HUDEP-2 (cell line): ENCODE measurements at regions not wholly inside any gene's neighbourhood (a gene's known extent, or its start where the extent isn't known, plus 50 kb on each side); places are given as distances from the start of the nearest gene placed in this dataset.
"Not testable (repeated sequence)": the region's sequence is repeated elsewhere in the genome, so short reads cannot be mapped to it uniquely, and the experiment has no call there.

Experiments used
- DNase-seq, 76 experiments: peaks; one replicate each; lab custom pipeline; 2025; ENCODE audit not compliant: unreplicated experiment in 76 of 76; lab: John Stamatoyannopoulos, UW

GRCh38 chr18:1774261-1774660 is 797.0 kb downstream of the METTL4 start:
- no peak for DNase-seq

- DNase-seq = no peak
Observed at GRCh38 chr18:1777843-1778242, 793.5 kb downstream of the METTL4 start.

DNA sequence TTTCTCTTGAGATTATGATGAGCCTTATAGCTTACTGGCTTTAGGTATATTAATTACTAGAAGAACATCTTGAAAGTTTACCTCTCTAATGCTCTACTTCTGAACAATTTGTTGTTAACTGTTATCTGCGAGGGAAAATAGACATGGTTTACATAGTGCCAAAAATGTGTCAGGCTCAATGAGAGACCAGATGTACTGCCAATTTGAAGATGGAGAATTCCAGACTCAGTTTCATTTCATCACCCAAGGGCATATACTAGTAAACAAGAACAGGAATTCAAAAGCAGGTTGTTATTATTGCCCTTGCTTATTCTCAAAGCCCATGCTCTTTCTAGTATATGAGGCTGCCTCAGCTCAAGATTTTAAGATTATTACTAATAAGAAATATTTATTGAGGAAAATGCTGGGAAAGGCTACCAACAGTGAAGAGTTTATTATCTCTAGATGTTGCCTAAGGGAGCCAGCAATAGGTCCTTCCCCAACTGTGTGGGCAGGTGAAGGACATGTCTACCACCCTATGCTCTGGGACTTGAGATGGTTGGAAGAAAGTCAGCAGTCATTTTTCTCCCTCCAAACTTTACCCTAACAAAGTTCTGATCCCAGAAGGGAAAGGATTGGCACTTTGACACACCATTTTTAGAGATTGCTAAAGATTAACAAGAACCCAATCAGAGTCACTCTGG is 792.7 kb downstream of the METTL4 start:
- no peak for DNase-seq

DNA sequence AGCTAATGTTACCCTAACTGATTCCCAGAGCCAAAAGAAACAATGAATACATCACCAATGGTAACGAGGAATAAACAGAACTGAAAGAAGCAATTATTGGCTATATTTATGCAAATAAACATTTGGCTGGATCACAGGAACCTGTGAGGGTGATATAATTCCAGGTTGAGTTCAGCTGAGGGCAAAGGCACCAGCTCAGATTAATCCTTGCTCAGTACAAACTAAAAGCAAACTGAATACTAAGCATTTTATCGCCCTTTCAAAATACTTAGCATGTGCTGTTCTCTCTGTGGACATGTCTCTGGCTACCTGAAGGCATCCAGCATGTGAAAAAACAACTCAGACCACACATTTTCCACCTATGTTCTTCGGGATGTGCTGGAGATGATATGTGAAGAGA is 791.7 kb downstream of the METTL4 start:
- DNase-seq = no peak

DNA sequence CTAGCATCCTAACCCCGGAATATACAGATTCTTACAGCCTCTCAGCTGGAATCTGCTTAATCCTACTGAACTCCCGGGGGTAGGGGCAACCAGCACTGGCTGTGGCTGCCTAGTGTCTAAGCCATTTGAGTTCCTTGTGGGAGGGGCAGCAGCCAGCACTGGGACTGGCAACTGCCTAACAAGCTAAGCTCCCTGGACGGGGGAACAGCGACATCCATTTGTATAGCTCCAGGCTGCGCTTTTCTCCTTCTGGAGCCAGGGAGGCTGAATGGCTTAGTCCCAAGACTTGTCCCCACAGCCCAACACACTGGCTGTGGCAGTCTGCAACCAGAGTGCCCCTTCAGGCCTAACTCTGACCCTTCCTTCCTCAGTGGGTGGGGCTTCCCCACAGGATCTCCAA is 787.2 kb downstream of the METTL4 start:
- DNase-seq = no peak

DNA sequence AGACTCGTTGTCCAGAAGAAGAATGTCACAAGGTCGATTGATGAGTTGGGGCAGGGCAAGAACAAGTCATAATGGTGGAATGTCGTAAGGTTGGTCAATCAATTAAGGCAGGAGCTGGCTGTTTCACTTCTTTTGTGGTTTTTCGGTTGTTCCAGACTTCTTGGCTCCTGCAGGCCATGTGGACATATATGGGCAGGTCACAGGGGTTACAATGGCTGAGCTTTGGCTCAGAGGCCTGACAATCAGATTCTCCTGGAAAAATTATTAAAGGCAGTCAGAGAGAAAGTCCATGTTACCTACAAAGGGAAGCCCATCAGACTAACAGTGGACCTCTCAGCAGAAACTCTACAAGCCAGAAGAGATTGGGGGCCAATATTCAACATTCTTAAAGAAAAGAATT is 785.3 kb downstream of the METTL4 start:
- DNase-seq = not testable (repeated sequence)

DNA sequence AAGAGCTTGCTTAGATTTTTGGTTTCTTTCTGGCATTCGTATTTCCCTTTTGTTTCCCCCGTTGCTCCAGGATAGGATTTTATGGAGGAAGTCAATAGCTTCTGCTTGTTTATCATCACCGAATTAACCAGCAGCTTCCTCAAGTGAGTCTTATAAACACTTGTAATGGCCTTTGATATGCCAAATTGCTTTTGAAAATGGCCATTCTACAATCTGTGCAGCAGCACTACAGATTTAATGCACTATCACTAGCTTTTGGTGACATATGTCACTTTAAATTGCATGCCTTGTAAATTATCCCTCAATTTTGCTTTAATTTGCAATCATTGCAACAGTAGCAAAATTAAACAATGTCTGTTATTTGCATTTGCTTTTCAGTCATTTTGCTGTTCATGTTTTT is 774.7 kb downstream of the METTL4 start:
- no peak for DNase-seq

- DNase-seq = no peak
Observed at GRCh38 chr18:1797235-1797634, 774.1 kb downstream of the METTL4 start.

DNA sequence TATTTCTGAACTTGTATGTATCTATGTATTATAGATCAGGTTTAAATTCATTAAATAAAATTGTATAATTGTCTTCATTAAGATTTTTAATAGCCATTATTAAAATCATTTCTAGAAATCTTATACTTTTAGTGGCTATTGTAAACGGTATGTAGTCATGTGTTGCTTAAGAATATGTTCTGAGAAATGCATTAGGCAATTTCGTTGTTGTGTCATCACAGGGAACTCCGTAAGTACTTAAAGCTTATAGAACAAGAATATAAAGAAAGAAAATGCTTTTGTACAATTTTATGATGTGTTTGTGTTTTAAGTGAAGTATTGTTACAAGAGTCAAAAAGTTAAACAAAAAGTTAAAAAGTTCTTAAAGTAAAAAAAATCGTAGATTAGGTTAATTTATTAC is 765.8 kb downstream of the METTL4 start:
- no peak for DNase-seq

DNA sequence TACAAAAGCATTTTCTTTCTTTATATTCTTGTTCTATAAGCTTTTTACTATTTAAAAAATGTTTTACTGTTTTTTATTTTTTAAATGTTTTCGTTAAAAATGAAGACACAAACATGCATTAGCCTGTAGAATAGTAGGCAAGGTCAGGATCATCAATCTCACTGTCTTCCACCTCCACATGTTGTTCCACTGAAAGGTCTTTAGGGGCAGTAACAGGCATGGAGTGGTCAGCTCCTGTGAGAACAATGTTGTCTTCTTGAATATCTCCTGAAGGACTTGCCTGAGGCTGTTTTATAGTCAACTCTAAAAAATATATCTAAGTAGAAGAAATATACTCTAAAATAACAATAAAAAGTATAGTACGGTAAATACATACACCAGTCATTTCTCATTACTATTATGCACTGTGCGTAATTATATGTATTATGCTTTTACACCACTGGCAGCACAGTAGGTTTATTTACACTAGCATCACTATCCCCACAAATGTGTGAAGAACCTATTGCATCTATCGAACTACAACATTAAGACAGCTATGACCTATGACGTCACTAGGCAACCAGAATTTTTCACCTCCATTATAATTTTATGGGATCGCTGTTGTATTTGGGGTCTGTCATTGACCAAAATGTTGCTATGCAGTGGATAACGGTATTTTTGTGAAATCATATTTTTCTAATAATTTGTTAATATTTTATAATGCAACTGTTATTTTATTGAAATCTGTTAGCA is 764.3 kb downstream of the METTL4 start:
- no peak for DNase-seq

GRCh38 chr18:1811282-1811681 is 760.0 kb downstream of the METTL4 start:
- DNase-seq = no peak

GRCh38 chr18:1825296-1825695 is 746.0 kb downstream of the METTL4 start:
- no peak for DNase-seq

DNA sequence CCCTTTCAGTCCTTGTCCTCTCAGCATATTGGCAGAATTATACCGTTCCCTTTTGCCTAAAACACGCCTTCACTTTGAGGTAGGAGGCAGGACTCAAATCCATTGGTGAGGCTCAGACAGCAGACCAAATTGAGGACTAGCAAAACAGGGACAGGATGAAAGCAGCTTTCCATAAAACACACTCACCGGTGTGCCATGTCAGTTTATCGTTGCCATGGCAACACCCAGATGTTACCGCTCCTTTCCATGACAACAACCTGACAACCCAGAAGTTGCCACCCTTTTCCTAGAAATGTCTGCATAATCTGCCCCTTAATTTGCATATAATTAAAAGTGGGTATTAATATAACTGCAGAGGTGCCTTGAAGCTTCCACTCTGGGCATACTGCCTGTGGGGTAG is 730.4 kb downstream of the METTL4 start:
- no peak for DNase-seq

GRCh38 chr18:1846640-1847039 is 724.7 kb downstream of the METTL4 start:
- DNase-seq = no peak

- DNase-seq = no peak
Observed at GRCh38 chr18:1848716-1849115, 722.6 kb downstream of the METTL4 start.

- DNase-seq = no peak
Observed at GRCh38 chr18:1849386-1849785, 721.9 kb downstream of the METTL4 start.

DNA sequence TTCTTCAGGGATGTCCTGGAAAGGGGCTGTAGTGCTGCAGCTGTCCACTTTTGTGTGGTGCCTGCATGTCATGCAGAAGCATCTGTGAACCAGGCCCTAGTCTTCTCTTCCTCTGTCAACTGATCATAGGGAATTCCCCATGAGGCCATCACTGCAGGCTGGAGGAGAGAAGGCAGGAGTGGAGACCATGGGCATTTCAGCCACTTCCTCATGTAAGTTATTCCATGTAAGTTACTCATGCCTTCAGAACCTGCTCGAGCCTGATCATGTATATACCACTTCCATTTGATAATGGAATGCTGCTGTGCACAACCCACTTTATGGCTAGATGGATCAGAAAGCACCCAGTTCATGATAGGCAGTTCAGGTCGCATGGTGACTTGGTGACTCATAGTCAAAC is 714.0 kb downstream of the METTL4 start:
- not testable (repeated sequence) for DNase-seq

GRCh38 chr18:1861473-1861872 is 709.8 kb downstream of the METTL4 start:
- no peak for DNase-seq

DNA sequence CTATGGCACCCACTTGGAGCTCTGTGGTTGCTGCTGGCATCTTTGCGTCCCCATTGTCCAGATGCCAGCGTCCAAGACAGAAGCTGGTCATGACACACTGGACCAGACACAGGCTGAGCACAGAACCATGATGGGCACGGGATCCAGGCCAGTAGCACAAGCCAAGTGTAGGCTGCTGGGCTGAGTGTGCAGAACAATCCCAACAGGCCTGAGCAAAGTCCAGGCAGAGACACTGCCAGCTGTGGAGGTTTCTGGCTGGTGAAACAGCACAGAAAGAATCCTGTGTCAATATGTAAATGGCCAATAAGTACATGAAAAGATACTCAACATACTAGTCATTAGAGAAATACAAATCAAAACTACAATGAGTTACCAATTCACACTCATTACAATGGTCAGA is 705.4 kb downstream of the METTL4 start:
- no peak for DNase-seq

DNA sequence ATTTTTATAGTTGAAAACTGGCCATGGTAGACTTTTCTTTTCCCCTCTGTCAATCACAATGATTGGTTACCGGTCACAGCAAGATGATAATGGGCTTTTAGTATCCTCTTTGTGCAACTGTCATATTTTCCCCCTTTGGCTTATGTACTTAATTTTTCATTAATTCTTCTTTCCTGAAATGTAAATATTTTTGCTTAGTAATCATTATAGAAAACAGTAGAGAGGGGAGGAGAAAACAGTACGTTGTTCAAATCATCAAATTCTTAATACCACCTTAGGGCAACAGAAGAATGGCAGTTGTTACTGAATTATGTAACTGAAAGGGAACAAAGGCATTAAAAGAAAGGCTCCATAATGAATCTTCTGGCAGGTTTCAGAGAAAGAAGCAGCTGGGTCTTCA is 699.0 kb downstream of the METTL4 start:
- no peak for DNase-seq

- no peak for DNase-seq
Observed at GRCh38 chr18:1875219-1875618, 696.1 kb downstream of the METTL4 start.

- no peak for DNase-seq
Observed at GRCh38 chr18:1884623-1885022, 686.7 kb downstream of the METTL4 start.
